GM23338 (cell line): ENCODE measurements at regions not wholly inside any gene's neighbourhood (a gene's known extent, or its start where the extent isn't known, plus 50 kb on each side); places are given as distances from the start of the nearest gene placed in this dataset.

ENCODE experiments used
- CREB1 ChIP-seq: fragments of 250-450 bp; sonication (Bioruptor Pico); IDR thresholded peaks from 2 replicates; pipeline ENCODE4 v1.5.0; 2020; ENCODE audit warnings: low read depth, mild to moderate bottlenecking, moderate library complexity
- EZH2 ChIP-seq: fragments of 200-600 bp; sonication (generic); IDR thresholded peaks from one replicate; pipeline ENCODE4 v1.8.0; 2017; ENCODE audit warnings: antibody characterized with exemption, mild to moderate bottlenecking, low read depth; ENCODE audit not compliant: unreplicated experiment
- EZH2phosphoT487 ChIP-seq: fragments of 200-600 bp; sonication (generic); IDR thresholded peaks from one replicate; pipeline ENCODE4 v1.8.1; 2018; ENCODE audit warnings: antibody characterized with exemption; ENCODE audit not compliant: unreplicated experiment
- POLR2AphosphoS5 ChIP-seq: IDR thresholded peaks from 2 replicates; pipeline ENCODE4 v1.6.1; 2016; ENCODE audit warnings: antibody characterized with exemption, low read depth
- REST ChIP-seq: IDR thresholded peaks from one replicate; pipeline ENCODE4 v1.6.1; 2018; ENCODE audit warnings: antibody characterized with exemption; ENCODE audit not compliant: unreplicated experiment
- ZNF331 ChIP-seq: fragments of 250-450 bp; sonication (Bioruptor Pico); IDR thresholded peaks from 2 replicates; pipeline ENCODE4 v1.5.0; 2020; ENCODE audit warnings: low read depth, mild to moderate bottlenecking, moderate library complexity
- TF ChIP-seq, protein P1 (sequence below), 2 experiments: fragments of 200-600 bp in 1 of 2; sonication (generic) in 1 of 2; conservative IDR thresholded peaks; 2 replicates each; pipeline versions ENCODE4 v1.5.1 to v1.6.1; 2016 to 2017; ENCODE audit warnings: antibody characterized with exemption in 2 of 2, low read depth in 2 of 2, mild to moderate bottlenecking in 2 of 2, moderate library complexity in 1 of 2

- TF ChIP-seq, protein P1, sequence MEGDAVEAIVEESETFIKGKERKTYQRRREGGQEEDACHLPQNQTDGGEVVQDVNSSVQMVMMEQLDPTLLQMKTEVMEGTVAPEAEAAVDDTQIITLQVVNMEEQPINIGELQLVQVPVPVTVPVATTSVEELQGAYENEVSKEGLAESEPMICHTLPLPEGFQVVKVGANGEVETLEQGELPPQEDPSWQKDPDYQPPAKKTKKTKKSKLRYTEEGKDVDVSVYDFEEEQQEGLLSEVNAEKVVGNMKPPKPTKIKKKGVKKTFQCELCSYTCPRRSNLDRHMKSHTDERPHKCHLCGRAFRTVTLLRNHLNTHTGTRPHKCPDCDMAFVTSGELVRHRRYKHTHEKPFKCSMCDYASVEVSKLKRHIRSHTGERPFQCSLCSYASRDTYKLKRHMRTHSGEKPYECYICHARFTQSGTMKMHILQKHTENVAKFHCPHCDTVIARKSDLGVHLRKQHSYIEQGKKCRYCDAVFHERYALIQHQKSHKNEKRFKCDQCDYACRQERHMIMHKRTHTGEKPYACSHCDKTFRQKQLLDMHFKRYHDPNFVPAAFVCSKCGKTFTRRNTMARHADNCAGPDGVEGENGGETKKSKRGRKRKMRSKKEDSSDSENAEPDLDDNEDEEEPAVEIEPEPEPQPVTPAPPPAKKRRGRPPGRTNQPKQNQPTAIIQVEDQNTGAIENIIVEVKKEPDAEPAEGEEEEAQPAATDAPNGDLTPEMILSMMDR (conservative IDR thresholded peaks at IDR 0.05; ENCODE audit: low read depth in 2 of 2): no peak
- no peak for TF ChIP-seq EZH2phosphoT487
- TF ChIP-seq EZH2: no peak
- no peak for TF ChIP-seq REST
- no peak for TF ChIP-seq POLR2AphosphoS5
- no peak for TF ChIP-seq ZNF331 (CRISPR knock-in tag)
- no peak for TF ChIP-seq CREB1
These were observed 106.5 kb downstream of the KLF13 start for GRCh38 chr15:31433091-31433490.
